ENCODE measurements at regions not wholly inside any gene's neighbourhood (a gene's known extent, or its start where the extent isn't known, plus 50 kb on each side); places are given as distances from the start of the nearest gene placed in this dataset.
"Not testable (repeated sequence)": the region's sequence is repeated elsewhere in the genome, so short reads cannot be mapped to it uniquely, and the experiment has no call there.

- Histone ChIP-seq H3K27me3 (ENCODE audit: insufficient read depth, poor library complexity, severe bottlenecking) (no peaks in the 10 kb centered on the region), H3K9me3 (ENCODE audit: severe bottlenecking) (no peaks in the 10 kb centered on the region), H3K4me1 (ENCODE audit: insufficient read depth, poor library complexity, severe bottlenecking) (no peaks in the 10 kb centered on the region), H3K27ac (ENCODE audit: poor library complexity, severe bottlenecking) (no peak overlapping the region), H3K4me3 (ENCODE audit: severe bottlenecking) (no peak overlapping the region), H3K36me3 (ENCODE audit: low read depth) (no peaks in the 10 kb centered on the region)
- ATAC-seq (ENCODE audit: low read depth) (no peak), DNase-seq (ENCODE audit: low spot score) (no peak)
- no peak for TF ChIP-seq CTCF (IDR thresholded peaks at IDR 0.05; ENCODE audit: poor library complexity, severe bottlenecking)
These were observed 522.8 kb downstream of the DMRTA1 start for GRCh38 chr9:22969350-22969979.

DNA sequence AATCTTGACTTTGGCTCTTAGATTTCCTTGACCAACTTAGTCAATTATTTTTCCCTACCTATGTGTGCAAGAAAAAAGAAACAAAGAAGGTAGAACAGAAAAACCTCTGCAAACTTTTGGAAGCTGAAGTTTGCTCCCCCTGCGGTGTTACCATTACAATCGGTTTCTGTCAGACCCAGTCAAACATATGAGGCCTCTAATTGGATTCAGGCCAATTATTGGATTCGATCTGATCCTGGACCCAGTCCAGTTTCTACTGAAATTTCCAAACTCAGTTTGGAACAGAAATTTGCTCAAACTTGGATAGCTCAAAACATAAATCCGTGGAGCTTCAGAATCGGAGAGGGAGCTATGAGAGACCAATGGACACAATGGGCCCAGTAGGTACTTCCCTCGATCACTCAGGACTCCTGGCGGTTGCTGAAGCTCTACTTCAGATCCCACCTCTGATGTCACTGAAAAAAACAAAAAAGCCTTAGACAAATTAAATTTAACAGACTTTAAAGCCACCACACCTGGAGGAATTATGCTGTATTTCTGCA, 523.9 kb downstream of the DMRTA1 start:
- Histone ChIP-seq H3K36me3 (ENCODE audit: low read depth) (no peaks in the 10 kb centered on the region), H3K27me3 (ENCODE audit: insufficient read depth, poor library complexity, severe bottlenecking) (no peaks in the 10 kb centered on the region), H3K9me3 (ENCODE audit: severe bottlenecking) (no peaks in the 10 kb centered on the region), H3K4me3 (ENCODE audit: severe bottlenecking) (no peak overlapping the region), H3K4me1 (ENCODE audit: insufficient read depth, poor library complexity, severe bottlenecking) (no peaks in the 10 kb centered on the region), H3K27ac (ENCODE audit: poor library complexity, severe bottlenecking) (no peak overlapping the region)
- no peak for TF ChIP-seq CTCF (IDR thresholded peaks at IDR 0.05; ENCODE audit: poor library complexity, severe bottlenecking)
- DNase-seq (ENCODE audit: low spot score) (no peak), ATAC-seq (ENCODE audit: low read depth) (no peak)

- DNase-seq (ENCODE audit: low spot score), result no peak
- no peak for TF ChIP-seq CTCF (IDR thresholded peaks at IDR 0.05; ENCODE audit: poor library complexity, severe bottlenecking)
- Histone ChIP-seq H3K4me1 (ENCODE audit: insufficient read depth, poor library complexity, severe bottlenecking) (no peaks in the 10 kb centered on the region), H3K27ac (ENCODE audit: poor library complexity, severe bottlenecking) (peak overlapping the region; percentile 19), H3K4me3 (ENCODE audit: severe bottlenecking) (no peak overlapping the region), H3K36me3 (ENCODE audit: low read depth) (no peaks in the 10 kb centered on the region), H3K9me3 (ENCODE audit: severe bottlenecking) (no peaks in the 10 kb centered on the region), H3K27me3 (ENCODE audit: insufficient read depth, poor library complexity, severe bottlenecking) (no peaks in the 10 kb centered on the region)
- no peak for ATAC-seq (ENCODE audit: low read depth)
These were observed 529.3 kb downstream of the DMRTA1 start for GRCh38 chr9:22975951-22976350.

GRCh38 chr9:22976454-22976853, 529.8 kb downstream of the DMRTA1 start:
- DNase-seq (ENCODE audit: low spot score) (no peak), ATAC-seq (ENCODE audit: low read depth) (peak; percentile 58; the same call in 2 of the 3 replicates)
- peak overlapping the region; percentile 19 for H3K27ac ChIP-seq (ENCODE audit: poor library complexity, severe bottlenecking)
- H3K9me3 ChIP-seq (ENCODE audit: severe bottlenecking), result no peaks in the 10 kb centered on the region
- no peak for TF ChIP-seq CTCF (IDR thresholded peaks at IDR 0.05; ENCODE audit: poor library complexity, severe bottlenecking)
- H3K4me1 ChIP-seq (ENCODE audit: insufficient read depth, poor library complexity, severe bottlenecking), result no peaks in the 10 kb centered on the region
- H3K4me3 ChIP-seq (ENCODE audit: severe bottlenecking), result no peak overlapping the region
- H3K36me3 ChIP-seq (ENCODE audit: low read depth), result no peaks in the 10 kb centered on the region
- no peaks in the 10 kb centered on the region for H3K27me3 ChIP-seq (ENCODE audit: insufficient read depth, poor library complexity, severe bottlenecking)

DNA sequence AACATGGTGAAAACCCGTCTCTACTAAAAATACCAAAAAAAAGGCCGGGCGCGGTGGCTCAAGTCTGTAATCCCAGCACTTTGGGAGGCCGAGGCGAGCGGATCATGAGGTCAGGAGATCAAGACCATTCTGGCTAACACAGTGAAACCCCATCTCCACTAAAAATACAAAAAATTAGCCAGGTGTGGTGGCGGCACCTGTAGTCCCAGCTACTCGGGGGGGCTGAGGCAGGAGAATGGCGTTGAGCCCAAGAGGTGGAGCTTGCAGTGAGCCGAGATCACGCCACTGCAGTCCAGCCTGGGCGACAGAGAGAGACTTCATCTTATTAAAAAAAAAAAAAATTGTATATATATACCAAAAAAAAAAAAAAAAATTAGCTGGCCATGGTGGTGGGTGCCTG, 533.8 kb downstream of the DMRTA1 start:
- ATAC-seq (ENCODE audit: low read depth); H3K27me3 ChIP-seq (ENCODE audit: insufficient read depth, poor library complexity, severe bottlenecking); H3K27ac ChIP-seq (ENCODE audit: poor library complexity, severe bottlenecking); H3K9me3 ChIP-seq (ENCODE audit: severe bottlenecking); H3K36me3 ChIP-seq (ENCODE audit: low read depth); H3K4me3 ChIP-seq (ENCODE audit: severe bottlenecking); DNase-seq (ENCODE audit: low spot score); H3K4me1 ChIP-seq (ENCODE audit: insufficient read depth, poor library complexity, severe bottlenecking): not testable (repeated sequence)

Data from RWPE2 (cell line).